Activated T-helper 1 cell treated with anti-CD3 and anti-CD28 coated beads, Interleukin-2, amount 50 U/mL, for 16 hours (primary cell): ENCODE measurements at regions not wholly inside any gene's neighbourhood (a gene's known extent, or its start where the extent isn't known, plus 50 kb on each side); places are given as distances from the start of the nearest gene placed in this dataset.
A peak's percentile ranks its signal among the peaks of the same experiment; 100 is the strongest.

ENCODE experiments used
- DNase-seq, 2 donors: peaks; one replicate each; pipeline ENCODE4 v3.0.0-alpha.2; 2020; ENCODE audit warnings: low read depth in 1 of 2, low spot score in 1 of 2

- DNase-seq, result no peak
Observed at GRCh38 chr1:224486801-224487583, 52.4 kb upstream of the WDR26 start.

- no peak for DNase-seq
Observed at GRCh38 chr1:224488806-224489499, 54.4 kb upstream of the WDR26 start.

GRCh38 chr1:224489534-224490365 is 55.2 kb upstream of the WDR26 start:
- DNase-seq, result no peak

GRCh38 chr1:224490549-224491537 is 56.2 kb upstream of the WDR26 start:
- DNase-seq, result no peak

GRCh38 chr1:224492015-224492414 is 57.4 kb upstream of the WDR26 start:
- no peak for DNase-seq

GRCh38 chr1:224492632-224493031 is 58.0 kb upstream of the WDR26 start:
- DNase-seq, result no peak

GRCh38 chr1:224493269-224493668 is 58.7 kb upstream of the WDR26 start:
- no peak for DNase-seq

GRCh38 chr1:224494343-224494742 is 59.7 kb upstream of the WDR26 start:
- DNase-seq, result no peak

GRCh38 chr1:224495866-224496265 is 61.3 kb upstream of the WDR26 start:
- DNase-seq, result no peak

GRCh38 chr1:224496826-224497225 is 62.2 kb upstream of the WDR26 start:
- DNase-seq, result no peak

- peak; percentile 13 to 33 for DNase-seq
Observed at GRCh38 chr1:224497714-224498573, 63.3 kb upstream of the WDR26 start.

- DNase-seq, result no peak
Observed at GRCh38 chr1:224498574-224499170, 64.1 kb upstream of the WDR26 start.

GRCh38 chr1:224499204-224499603 is 64.6 kb upstream of the WDR26 start:
- no peak for DNase-seq

- no peak for DNase-seq
Observed at GRCh38 chr1:224500796-224501195, 66.2 kb upstream of the WDR26 start.

GRCh38 chr1:224501836-224502235 is 67.2 kb upstream of the WDR26 start:
- no peak for DNase-seq

GRCh38 chr1:224502459-224503160 is 68.0 kb upstream of the WDR26 start:
- DNase-seq, result no peak

- DNase-seq, result no peak
Observed at GRCh38 chr1:224503161-224504118, 68.8 kb upstream of the WDR26 start.
